Right lobe of liver (tissue), 6 donors: ENCODE measurements at regions not wholly inside any gene's neighbourhood (a gene's known extent, or its start where the extent isn't known, plus 50 kb on each side); places are given as distances from the start of the nearest gene placed in this dataset.

Source experiments
- ATAC-seq, 4 donors: fragments of 200-7000 bp; cut with Tn5 transposase; one replicate each; pipeline ENCODE4 v1.9.1; 2020; ENCODE audit warnings: mild to moderate bottlenecking in 4 of 4, moderate library complexity in 4 of 4
- DNase-seq, 3 donors: peaks; one replicate each; pipeline ENCODE4 v3.0.0-alpha.2; 2020
- H3K27ac ChIP-seq, 3 donors: fragments of 200-600 bp; one replicate each; pipeline ENCODE4 v1.8.0; 2022
- H3K27me3 ChIP-seq, 2 donors: fragments of 200-600 bp; one replicate each; pipeline ENCODE4 v1.8.0; 2022
- H3K36me3 ChIP-seq, 4 donors: fragments of 200-600 bp; sonication (generic) in 1 of 4; one replicate each; pipeline versions ENCODE4 v1.5.1 to v1.8.0; 2017 to 2022; ENCODE audit warnings: control low read depth in 1 of 4
- H3K4me1 ChIP-seq, 4 donors: fragments of 200-600 bp; sonication (generic) in 1 of 4; one replicate each; pipeline versions ENCODE4 v1.5.1 to v1.8.0; 2017 to 2022; ENCODE audit warnings: control low read depth in 1 of 4
- H3K4me3 ChIP-seq, 3 donors: fragments of 200-600 bp; one replicate each; pipeline ENCODE4 v1.8.0; 2022
- H3K9me3 ChIP-seq, 4 donors: fragments of 200-600 bp; sonication (generic) in 1 of 4; one replicate each; pipeline versions ENCODE4 v1.5.1 to v1.8.0; 2017 to 2022; ENCODE audit warnings: control low read depth in 1 of 4
- CTCF ChIP-seq, 4 donors: fragments of 200-600 bp in 3 of 4; fragments of 450-650 bp in 1 of 4; IDR thresholded peaks; one replicate each; pipeline versions ENCODE4 v1.5.1 to v1.8.0; 2016 to 2022; ENCODE audit warnings: antibody characterized with exemption in 4 of 4, mild to moderate bottlenecking in 2 of 4
- POLR2A ChIP-seq: fragments of 450-650 bp; IDR thresholded peaks from one replicate; pipeline ENCODE4 v1.6.1; 2017; ENCODE audit warnings: antibody characterized with exemption, mild to moderate bottlenecking
- WGBS: methylation state at CpG from one replicate; pipeline ENCODE4 v1.1.6; 2018; ENCODE audit warnings: low coverage, low lambda C conversion rate; ENCODE audit not compliant: insufficient coverage; ENCODE audit errors: missing lambda C conversion rate; 5-methylcytosine and 5-hydroxymethylcytosine counted together
- intact Hi-C, 2 donors: fragments of 100-400 bp; cut with DNase I; formaldehyde crosslinking; loops; one replicate each; pipeline versions ENCODE4 v1.11.2 to v1.14.1; 2022
- donor health status: DM: no; HTN: yes; CAD: no.
- donor health status: DM: no; HTN: no; CAD: no.
- donor health status: DM: no; HTN: no; CAD: no.
- donor health status: DM: no; HTN: yes; CAD: no.
- donor health status: DM: no; HTN: yes; CAD: no.

GRCh38 chr1:170800812-170801211, 134.5 kb upstream of the MROH9 start:
- H3K4me1 ChIP-seq, result no peaks in the 10 kb centered on the region
- no peak overlapping the region for H3K4me3 ChIP-seq
- no peaks in the 10 kb centered on the region for H3K27me3 ChIP-seq
- no peak overlapping the region for H3K27ac ChIP-seq
- DNase-seq, result no peak
- 51% methylated on average over 6 of the region's 6 CpGs for whole genome bisulfite sequencing
- intact Hi-C loops, result no loop called here
- no peak for TF ChIP-seq POLR2A
- TF ChIP-seq CTCF (IDR thresholded peaks at IDR 0.05), result no peak
- ATAC-seq, result no peak
- H3K36me3 ChIP-seq, result no peaks in the 10 kb centered on the region
- H3K9me3 ChIP-seq, result no peaks in the 10 kb centered on the region

- ATAC-seq, result no peak
- no peaks in the 10 kb centered on the region for H3K9me3 ChIP-seq
- no peaks in the 10 kb centered on the region for H3K36me3 ChIP-seq
- no peak overlapping the region for H3K27ac ChIP-seq
- TF ChIP-seq POLR2A (no peak), CTCF (IDR thresholded peaks at IDR 0.05) (no peak)
- 100% methylated on average over 1 of the region's 1 CpG for WGBS
- H3K27me3 ChIP-seq, result no peaks in the 10 kb centered on the region
- intact Hi-C loops, result no loop called here
- DNase-seq, result no peak
- no peaks in the 10 kb centered on the region for H3K4me1 ChIP-seq
- H3K4me3 ChIP-seq, result no peak overlapping the region
Measured at GRCh38 chr1:170803711-170804110, 131.6 kb upstream of the MROH9 start.

- peak in 1 of 4 donors; percentile 33 for ATAC-seq
- no peak overlapping the region for H3K4me3 ChIP-seq
Measured at GRCh38 chr1:170804419-170804818, 130.9 kb upstream of the MROH9 start.

GRCh38 chr1:170804879-170805278, 130.5 kb upstream of the MROH9 start:
- H3K4me1 ChIP-seq, result no peaks in the 10 kb centered on the region
- no peak overlapping the region for H3K27ac ChIP-seq
- TF ChIP-seq CTCF (IDR thresholded peaks at IDR 0.05) (no peak), POLR2A (no peak)
- WGBS, result 80% methylated on average over 4 of the region's 4 CpGs
- no peak overlapping the region for H3K4me3 ChIP-seq
- DNase-seq, result no peak
- intact Hi-C loops, result no loop called here
- no peaks in the 10 kb centered on the region for H3K9me3 ChIP-seq
- no peak for ATAC-seq
- H3K36me3 ChIP-seq, result no peaks in the 10 kb centered on the region
- H3K27me3 ChIP-seq, result no peaks in the 10 kb centered on the region

More at GRCh38 chr1:170804419-170804818, 130.9 kb upstream of the MROH9 start:
- no peaks in the 10 kb centered on the region for H3K36me3 ChIP-seq
- no peak for DNase-seq
- no peaks in the 10 kb centered on the region for H3K9me3 ChIP-seq
- H3K27me3 ChIP-seq, result no peaks in the 10 kb centered on the region
- intact Hi-C loops, result no loop called here
- no peak overlapping the region for H3K27ac ChIP-seq
- H3K4me1 ChIP-seq, result no peaks in the 10 kb centered on the region
- TF ChIP-seq CTCF (IDR thresholded peaks at IDR 0.05) (no peak), POLR2A (no peak)

- no peaks in the 10 kb centered on the region for H3K36me3 ChIP-seq
- no peaks in the 10 kb centered on the region for H3K4me1 ChIP-seq
- no peak for ATAC-seq
- H3K9me3 ChIP-seq, result no peaks in the 10 kb centered on the region
- H3K27me3 ChIP-seq, result no peaks in the 10 kb centered on the region
- DNase-seq, result no peak
- no peak overlapping the region for H3K4me3 ChIP-seq
- TF ChIP-seq POLR2A (no peak), CTCF (IDR thresholded peaks at IDR 0.05) (no peak)
- intact Hi-C loops, result no loop called here
- 55% methylated on average over 3 of the region's 3 CpGs for WGBS
- no peak overlapping the region for H3K27ac ChIP-seq
Measured at GRCh38 chr1:170806961-170807360, 128.4 kb upstream of the MROH9 start.
